ENCODE measurements at regions not wholly inside any gene's neighbourhood (a gene's known extent, or its start where the extent isn't known, plus 50 kb on each side); places are given as distances from the start of the nearest gene placed in this dataset.

DNA sequence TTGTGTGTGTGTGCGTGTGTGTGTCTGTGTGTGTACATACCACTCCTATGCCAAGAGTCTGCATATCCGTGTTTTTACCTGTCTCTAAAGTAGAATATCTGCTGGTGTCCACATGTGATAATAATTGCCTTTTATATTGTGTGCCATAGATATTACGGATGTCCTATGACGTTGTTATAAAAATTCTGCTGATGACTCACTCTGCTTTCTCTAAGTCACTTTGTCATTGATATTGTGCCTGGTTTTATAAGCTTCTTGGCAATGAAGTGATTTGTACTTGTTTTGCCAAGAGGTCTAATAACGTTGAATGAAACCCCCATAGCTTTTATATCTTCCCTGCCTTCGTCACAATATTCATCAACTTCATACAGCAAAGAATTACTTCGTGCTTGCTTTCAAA is 102.6 kb upstream of the C1GALT1C1 start:
- TF ChIP-seq, protein P1, sequence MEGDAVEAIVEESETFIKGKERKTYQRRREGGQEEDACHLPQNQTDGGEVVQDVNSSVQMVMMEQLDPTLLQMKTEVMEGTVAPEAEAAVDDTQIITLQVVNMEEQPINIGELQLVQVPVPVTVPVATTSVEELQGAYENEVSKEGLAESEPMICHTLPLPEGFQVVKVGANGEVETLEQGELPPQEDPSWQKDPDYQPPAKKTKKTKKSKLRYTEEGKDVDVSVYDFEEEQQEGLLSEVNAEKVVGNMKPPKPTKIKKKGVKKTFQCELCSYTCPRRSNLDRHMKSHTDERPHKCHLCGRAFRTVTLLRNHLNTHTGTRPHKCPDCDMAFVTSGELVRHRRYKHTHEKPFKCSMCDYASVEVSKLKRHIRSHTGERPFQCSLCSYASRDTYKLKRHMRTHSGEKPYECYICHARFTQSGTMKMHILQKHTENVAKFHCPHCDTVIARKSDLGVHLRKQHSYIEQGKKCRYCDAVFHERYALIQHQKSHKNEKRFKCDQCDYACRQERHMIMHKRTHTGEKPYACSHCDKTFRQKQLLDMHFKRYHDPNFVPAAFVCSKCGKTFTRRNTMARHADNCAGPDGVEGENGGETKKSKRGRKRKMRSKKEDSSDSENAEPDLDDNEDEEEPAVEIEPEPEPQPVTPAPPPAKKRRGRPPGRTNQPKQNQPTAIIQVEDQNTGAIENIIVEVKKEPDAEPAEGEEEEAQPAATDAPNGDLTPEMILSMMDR (conservative IDR thresholded peaks at IDR 0.05; ENCODE audit: low read length), result no peak
- no peak for TF ChIP-seq EZH2phosphoT487 (IDR thresholded peaks at IDR 0.05; ENCODE audit: borderline replicate concordance)

Data from Loucy (cell line).